B cell (primary cell): ENCODE measurements at regions not wholly inside any gene's neighbourhood (a gene's known extent, or its start where the extent isn't known, plus 50 kb on each side); places are given as distances from the start of the nearest gene placed in this dataset.

ENCODE experiments used
- CTCF ChIP-seq: fragments of 200-600 bp; IDR thresholded peaks from one replicate; pipeline ENCODE4 v1.8.0; 2022; ENCODE audit warnings: antibody characterized with exemption, mild to moderate bottlenecking
- EZH2 ChIP-seq: IDR thresholded peaks from 2 replicates; pipeline ENCODE4 v1.6.1; 2012; ENCODE audit warnings: borderline replicate concordance, low read depth, mild to moderate bottlenecking, moderate library complexity, low read length; ENCODE audit not compliant: insufficient read depth, poor library complexity, severe bottlenecking

GRCh38 chr6:119902681-119903080, 553.1 kb upstream of the MAN1A1 start:
- no peak for TF ChIP-seq CTCF
- no peak for TF ChIP-seq EZH2
